GM19463 (cell line): ENCODE measurements at regions not wholly inside any gene's neighbourhood (a gene's known extent, or its start where the extent isn't known, plus 50 kb on each side); places are given as distances from the start of the nearest gene placed in this dataset.
A peak's percentile ranks its signal among the peaks of the same experiment; 100 is the strongest.

Experiments
- ATAC-seq: cut with Tn5 transposase; IDR thresholded peaks from one replicate; pipeline ENCODE4 v1.9.1; 2021; ENCODE audit warnings: mild to moderate bottlenecking, moderate library complexity; ENCODE audit not compliant: unreplicated experiment

- no peak for ATAC-seq
Observed at GRCh38 chr3:34276342-34276741, 477.9 kb downstream of the PDCD6IP start.

- no peak for ATAC-seq
Observed at GRCh38 chr3:34277110-34277509, 478.7 kb downstream of the PDCD6IP start.

GRCh38 chr3:34279901-34280300, 481.5 kb downstream of the PDCD6IP start:
- no peak for ATAC-seq

- no peak for ATAC-seq
Observed at GRCh38 chr3:34283751-34284150, 485.3 kb downstream of the PDCD6IP start.

GRCh38 chr3:34284959-34285826, 486.8 kb downstream of the PDCD6IP start:
- ATAC-seq: peak; percentile 48

GRCh38 chr3:34285827-34286188, 487.4 kb downstream of the PDCD6IP start:
- no peak for ATAC-seq

GRCh38 chr3:34292605-34293300, 494.3 kb downstream of the PDCD6IP start:
- ATAC-seq: no peak

- no peak for ATAC-seq
Observed at GRCh38 chr3:34294240-34294639, 495.8 kb downstream of the PDCD6IP start.

- no peak for ATAC-seq
Observed at GRCh38 chr3:34296796-34297195, 498.4 kb downstream of the PDCD6IP start.

GRCh38 chr3:34298653-34299052, 500.2 kb downstream of the PDCD6IP start:
- no peak for ATAC-seq

GRCh38 chr3:34300621-34301020, 502.2 kb downstream of the PDCD6IP start:
- no peak for ATAC-seq

- no peak for ATAC-seq
Observed at GRCh38 chr3:34301313-34301712, 502.9 kb downstream of the PDCD6IP start.

GRCh38 chr3:34305266-34305665, 506.8 kb downstream of the PDCD6IP start:
- no peak for ATAC-seq

- no peak for ATAC-seq
Observed at GRCh38 chr3:34312684-34313083, 514.3 kb downstream of the PDCD6IP start.

GRCh38 chr3:34319881-34320280, 521.5 kb downstream of the PDCD6IP start:
- no peak for ATAC-seq

GRCh38 chr3:34323517-34323916, 525.1 kb downstream of the PDCD6IP start:
- ATAC-seq: peak; percentile 85

- no peak for ATAC-seq
Observed at GRCh38 chr3:34346656-34347055, 548.2 kb downstream of the PDCD6IP start.

- no peak for ATAC-seq
Observed at GRCh38 chr3:34351882-34352777, 553.7 kb downstream of the PDCD6IP start.

GRCh38 chr3:34352778-34353331, 554.4 kb downstream of the PDCD6IP start:
- no peak for ATAC-seq

GRCh38 chr3:34357461-34357860, 559.0 kb downstream of the PDCD6IP start:
- no peak for ATAC-seq

GRCh38 chr3:34359064-34359463, 560.6 kb downstream of the PDCD6IP start:
- no peak for ATAC-seq
